H9 (cell line): ENCODE measurements at regions not wholly inside any gene's neighbourhood (a gene's known extent, or its start where the extent isn't known, plus 50 kb on each side); places are given as distances from the start of the nearest gene placed in this dataset.

Source experiments
- DNase-seq: peaks from one replicate; pipeline ENCODE4 v3.0.0-alpha.2; 2017
- H2AFZ ChIP-seq: one replicate; pipeline ENCODE4 v1.6.1; 2013; ENCODE audit warnings: mild to moderate bottlenecking, low read length, control low read depth, moderate library complexity
- H2AK5ac ChIP-seq: 2 replicates; pipeline ENCODE4 v1.6.1; 2013; ENCODE audit warnings: low read length, control low read depth, mixed read lengths; ENCODE audit not compliant: insufficient read length
- H2BK120ac ChIP-seq: one replicate; pipeline ENCODE4 v1.6.1; 2013; ENCODE audit warnings: low read depth, mild to moderate bottlenecking, low read length, control low read depth, inconsistent platforms; ENCODE audit not compliant: poor library complexity, severe bottlenecking
- H2BK12ac ChIP-seq: 2 replicates; pipeline ENCODE4 v1.6.1; 2013; ENCODE audit warnings: low read length, control low read depth, mixed read lengths, low read depth; ENCODE audit not compliant: insufficient read length
- H2BK15ac ChIP-seq: 2 replicates; pipeline ENCODE4 v1.6.1; 2013; ENCODE audit warnings: low read depth, low read length, control low read depth
- H2BK20ac ChIP-seq: one replicate; pipeline ENCODE4 v1.6.1; 2013; ENCODE audit warnings: low read depth, mild to moderate bottlenecking, low read length, control low read depth, inconsistent platforms; ENCODE audit not compliant: poor library complexity, severe bottlenecking
- H2BK5ac ChIP-seq: 2 replicates; pipeline ENCODE4 v1.6.1; 2013; ENCODE audit warnings: low read length, control low read depth, mixed read lengths; ENCODE audit not compliant: insufficient read length
- H3K14ac ChIP-seq: 2 replicates; pipeline ENCODE4 v1.6.1; 2013; ENCODE audit warnings: low read length, control low read depth; ENCODE audit not compliant: insufficient read depth
- H3K18ac ChIP-seq: 2 replicates; pipeline ENCODE4 v1.6.1; 2013; ENCODE audit warnings: low read depth, mild to moderate bottlenecking, mixed read lengths, low read length, control low read depth; ENCODE audit not compliant: insufficient read length
- H3K23ac ChIP-seq: 2 replicates; pipeline ENCODE4 v1.6.1; 2013; ENCODE audit warnings: low read length, control low read depth, mixed read lengths, low read depth; ENCODE audit not compliant: insufficient read length
- H3K23me2 ChIP-seq: 2 replicates; pipeline ENCODE4 v1.6.1; 2013; ENCODE audit warnings: low read depth, mild to moderate bottlenecking, mixed read lengths, low read length, control low read depth; ENCODE audit not compliant: insufficient read length, poor library complexity, severe bottlenecking
- H3K27ac ChIP-seq: 2 replicates; pipeline ENCODE4 v1.5.1; 2013; ENCODE audit warnings: low read length, control low read depth, mixed read lengths, low read depth; ENCODE audit not compliant: insufficient read length
- H3K27me3 ChIP-seq: 2 replicates; pipeline ENCODE4 v1.6.1; 2013; ENCODE audit warnings: low read length, control low read depth, inconsistent platforms; ENCODE audit not compliant: insufficient read depth
- H3K4ac ChIP-seq: 2 replicates; pipeline ENCODE4 v1.6.1; 2013; ENCODE audit warnings: low read depth, mild to moderate bottlenecking, control low read depth, inconsistent platforms, low read length, moderate library complexity
- H3K4me1 ChIP-seq: 2 replicates; pipeline ENCODE4 v1.6.1; 2013; ENCODE audit warnings: low read length, control low read depth, inconsistent platforms; ENCODE audit not compliant: insufficient read depth
- H3K4me2 ChIP-seq: 2 replicates; pipeline ENCODE4 v1.6.1; 2013; ENCODE audit warnings: low read length, control low read depth, mixed read lengths; ENCODE audit not compliant: insufficient read length, insufficient read depth
- H3K56ac ChIP-seq: 2 replicates; pipeline ENCODE4 v1.6.1; 2013; ENCODE audit warnings: low read depth, mild to moderate bottlenecking, mixed read lengths, low read length, control low read depth; ENCODE audit not compliant: insufficient read length
- H3K79me1 ChIP-seq: 2 replicates; pipeline ENCODE4 v1.6.1; 2013; ENCODE audit warnings: low read depth, mild to moderate bottlenecking, moderate library complexity, low read length, control low read depth, inconsistent platforms; ENCODE audit not compliant: insufficient read depth, poor library complexity, severe bottlenecking
- H3K79me2 ChIP-seq: 2 replicates; pipeline ENCODE4 v1.6.1; 2013; ENCODE audit warnings: low read length, control low read depth, inconsistent platforms; ENCODE audit not compliant: insufficient read depth
- H3K9ac ChIP-seq: 2 replicates; pipeline ENCODE4 v1.6.1; 2013; ENCODE audit warnings: low read length, control low read depth, mixed read lengths; ENCODE audit not compliant: insufficient read length; ENCODE audit errors: extremely low read depth
- H3K9me3 ChIP-seq: one replicate; pipeline ENCODE4 v1.6.1; 2013; ENCODE audit warnings: low read depth, low read length, inconsistent platforms; ENCODE audit not compliant: control insufficient read depth
- H3T11ph ChIP-seq: one replicate; pipeline ENCODE4 v1.6.1; 2013; ENCODE audit warnings: mild to moderate bottlenecking, low read length, control low read depth, inconsistent platforms
- H4K20me1 ChIP-seq: one replicate; pipeline ENCODE4 v1.6.1; 2013; ENCODE audit not compliant: control insufficient read depth, insufficient read length, insufficient read depth
- H4K5ac ChIP-seq: 2 replicates; pipeline ENCODE4 v1.6.1; 2013; ENCODE audit warnings: low read depth, mild to moderate bottlenecking, mixed read lengths, low read length, control low read depth; ENCODE audit not compliant: insufficient read length
- H4K8ac ChIP-seq: replicated peaks from 2 replicates; pipeline ENCODE4 v1.6.1; 2013; ENCODE audit warnings: low read length, control low read depth, mixed read lengths, low read depth; ENCODE audit not compliant: insufficient read length
- H4K91ac ChIP-seq: 2 replicates; pipeline ENCODE4 v1.6.1; 2013; ENCODE audit warnings: low read depth, mild to moderate bottlenecking, moderate library complexity, mixed read lengths, low read length, control low read depth; ENCODE audit not compliant: insufficient read length
- H3K27ac Mint-ChIP-seq, 3 experiments: 2 replicates in 2 of 3; 3 replicates in 1 of 3; pipeline ENCODE4 v1.8.0; 2020 to 2021; ENCODE audit warnings: mixed read lengths in 3 of 3, mild to moderate bottlenecking in 1 of 3, moderate library complexity in 1 of 3
- H3K27me3 Mint-ChIP-seq: 2 replicates; pipeline ENCODE4 v1.8.0; 2021; ENCODE audit warnings: low read depth, mild to moderate bottlenecking, moderate library complexity, mixed read lengths
- H3K36me3 Mint-ChIP-seq, 3 experiments: 2 replicates in 2 of 3; 3 replicates in 1 of 3; pipeline ENCODE4 v1.8.0; 2020 to 2021; ENCODE audit warnings: low read depth in 3 of 3, mixed read lengths in 3 of 3; ENCODE audit not compliant: insufficient read depth in 1 of 3
- H3K4me1 Mint-ChIP-seq, 2 experiments: 2 replicates each; pipeline ENCODE4 v1.8.0; 2020; ENCODE audit warnings: mixed read lengths in 2 of 2
- H3K4me3 Mint-ChIP-seq, 2 experiments: 2 replicates in 1 of 2; 3 replicates in 1 of 2; pipeline ENCODE4 v1.8.0; 2020 to 2021; ENCODE audit warnings: mild to moderate bottlenecking in 2 of 2, mixed read lengths in 2 of 2, moderate library complexity in 1 of 2
- H3K9me3 Mint-ChIP-seq, 2 experiments: 2 replicates in 1 of 2; 3 replicates in 1 of 2; pipeline ENCODE4 v1.8.0; 2020; ENCODE audit warnings: mild to moderate bottlenecking in 2 of 2, mixed read lengths in 2 of 2, moderate library complexity in 1 of 2
- CTCF ChIP-seq: fragments of 200-600 bp; sonication (generic); conservative IDR thresholded peaks from 3 replicates; pipeline ENCODE4 v1.8.0; 2021; ENCODE audit warnings: antibody characterized with exemption, mild to moderate bottlenecking
- WGBS: extraction: QIAGEN DNeasy Blood & Tissue Kit; methylation state at CpG from one replicate; pipeline ENCODE4 v1.1.7; 2013; ENCODE audit warnings: missing lambda C conversion rate, low lambda C conversion rate, mixed read lengths; ENCODE audit not compliant: insufficient read length; ENCODE audit errors: extremely low coverage; 5-methylcytosine and 5-hydroxymethylcytosine counted together

- Histone ChIP-seq H4K20me1 (no peaks in the 10 kb centered on the region), H3K79me1 (no peaks in the 10 kb centered on the region), H2BK120ac (no peak overlapping the region), H3K4ac (no peak overlapping the region), H3K23ac (no peak overlapping the region), H2BK5ac (no peak overlapping the region), H2AK5ac (no peak overlapping the region), H3K23me2 (no peaks in the 10 kb centered on the region), H3K14ac (no peak overlapping the region), H2AFZ (no peak overlapping the region), H3K56ac (no peak overlapping the region), H3K9ac (no peak overlapping the region), H3K27me3 (no peaks in the 10 kb centered on the region), H3K9me3 (no peaks in the 10 kb centered on the region), H3K18ac (no peak overlapping the region), H3K4me1 (peaks cover 2% of the 10 kb centered on the region), H3K79me2 (peaks cover 7% of the 10 kb centered on the region; the same call in 1 of the 2 replicates), H4K8ac (no peak overlapping the region), H4K5ac (no peak overlapping the region), H3K27ac (no peak overlapping the region), H2BK20ac (no peak overlapping the region), H2BK12ac (no peak overlapping the region), H2BK15ac (no peak overlapping the region), H4K91ac (no peak overlapping the region), H3T11ph (no peak overlapping the region), H3K4me2 (no peak overlapping the region)
- H3K27ac Mint-ChIP-seq = no peak overlapping the region
- H3K36me3 Mint-ChIP-seq = peaks cover 7 to 23% (median 12%) of the 10 kb centered on the region in 3 experiments
- WGBS = no CpG with 5 or more reads among the region's 1 CpG
- H3K27me3 Mint-ChIP-seq = no peaks in the 10 kb centered on the region; the same call in 1 of the 2 replicates
- peaks cover 6 to 15% of the 10 kb centered on the region in 2 experiments; a peak in 4 of 5 replicates for H3K9me3 Mint-ChIP-seq
- peaks cover 48 to 57% of the 10 kb centered on the region in 2 experiments for H3K4me1 Mint-ChIP-seq
- no peak for DNase-seq
- no peak for TF ChIP-seq CTCF
- no peak overlapping the region for H3K4me3 Mint-ChIP-seq
Measured at GRCh38 chr7:13801669-13802068, 187.8 kb downstream of the ETV1 start.
